HepG2 (cell line): ENCODE measurements at regions not wholly inside any gene's neighbourhood (a gene's known extent, or its start where the extent isn't known, plus 50 kb on each side); places are given as distances from the start of the nearest gene placed in this dataset.

Experiments
- EP300 ChIP-seq, 3 experiments: sonication (generic) in 1 of 3; formaldehyde crosslinking in 1 of 3; IDR thresholded peaks; 2 replicates each; pipeline versions ENCODE4 v1.5.1 to v1.6.1; 2011 to 2020; ENCODE audit warnings: low read depth in 2 of 3, low read length in 2 of 3, borderline replicate concordance in 1 of 3, improper control_type of control experiment in 1 of 3, mild to moderate bottlenecking in 1 of 3, missing genetic modification reagents in 1 of 3, moderate library complexity in 1 of 3
- JUN ChIP-seq: sonication (generic); formaldehyde crosslinking; IDR thresholded peaks from 2 replicates; pipeline ENCODE4 v1.4.0; 2020; ENCODE audit warnings: mild to moderate bottlenecking, missing genetic modification reagents
- POLR2A ChIP-seq, 2 experiments: IDR thresholded peaks; 2 replicates each; pipeline ENCODE4 v1.6.1; 2011; ENCODE audit warnings: low read depth in 2 of 2, low read length in 2 of 2, mild to moderate bottlenecking in 1 of 2, moderate library complexity in 1 of 2; ENCODE audit not compliant: insufficient read depth in 1 of 2
- SMARCC2 ChIP-seq: fragments of 450-650 bp; IDR thresholded peaks from 2 replicates; pipeline ENCODE4 v1.6.1; 2017; ENCODE audit warnings: antibody characterized with exemption, mild to moderate bottlenecking
- TAF1 ChIP-seq: sonication (generic); formaldehyde crosslinking; IDR thresholded peaks from 2 replicates; pipeline ENCODE4 v1.4.0; 2020; ENCODE audit warnings: missing genetic modification reagents
- TGIF2 ChIP-seq: IDR thresholded peaks from 2 replicates; pipeline ENCODE4 v1.6.1; 2016; ENCODE audit warnings: control low read depth, missing compliant biosample characterization
- TMF1 ChIP-seq: sonication (generic); formaldehyde crosslinking; IDR thresholded peaks from 2 replicates; pipeline ENCODE4 v1.8.1; 2022; ENCODE audit warnings: low read depth, missing genetic modification reagents
- TOE1 ChIP-seq: sonication (generic); formaldehyde crosslinking; IDR thresholded peaks from 2 replicates; pipeline ENCODE4 v1.4.0; 2020; ENCODE audit warnings: mild to moderate bottlenecking, missing genetic modification reagents
- U2AF2 ChIP-seq: fragments of 200-400 bp; formaldehyde crosslinking; IDR thresholded peaks from 2 replicates; pipeline ENCODE4 v1.6.1; 2017; ENCODE audit warnings: low read depth, mild to moderate bottlenecking, low read length
- ZNF274 ChIP-seq: sonication (generic); formaldehyde crosslinking; IDR thresholded peaks from 2 replicates; pipeline ENCODE4 v1.5.1; 2020; ENCODE audit warnings: mild to moderate bottlenecking, missing genetic modification reagents
- TF ChIP-seq, protein P1 (sequence below): sonication (generic); formaldehyde crosslinking; IDR thresholded peaks from 2 replicates; pipeline ENCODE4 v1.5.0; 2020; ENCODE audit warnings: mild to moderate bottlenecking, missing genetic modification reagents, moderate library complexity
- TF ChIP-seq, protein P2 (sequence below): IDR thresholded peaks from 2 replicates; pipeline ENCODE4 v1.6.1; 2016; ENCODE audit warnings: mild to moderate bottlenecking, missing biosample characterization, missing genetic modification reagents
- TF ChIP-seq, protein P3 (sequence below): sonication (generic); formaldehyde crosslinking; IDR thresholded peaks from 2 replicates; pipeline ENCODE4 v1.4.0; 2020; ENCODE audit warnings: mild to moderate bottlenecking, missing genetic modification reagents, borderline replicate concordance

DNA sequence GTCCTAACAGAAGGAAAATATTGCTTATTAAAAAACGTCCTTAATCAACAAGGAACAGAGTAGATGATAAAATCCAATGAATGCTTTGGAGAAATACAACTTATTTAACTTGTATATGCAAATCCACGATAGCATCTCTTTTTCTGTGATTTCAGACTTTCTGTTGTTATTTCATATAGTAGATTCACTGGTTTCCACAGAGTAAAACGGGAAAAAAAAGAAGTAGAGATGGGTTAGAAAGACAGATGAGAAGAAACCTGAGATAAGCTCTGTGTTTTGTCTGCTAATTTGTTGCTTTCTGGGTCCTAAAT lies 447.7 kb downstream of the RERGL start:
- TF ChIP-seq TAF1: no peak
- TF ChIP-seq, protein P1, sequence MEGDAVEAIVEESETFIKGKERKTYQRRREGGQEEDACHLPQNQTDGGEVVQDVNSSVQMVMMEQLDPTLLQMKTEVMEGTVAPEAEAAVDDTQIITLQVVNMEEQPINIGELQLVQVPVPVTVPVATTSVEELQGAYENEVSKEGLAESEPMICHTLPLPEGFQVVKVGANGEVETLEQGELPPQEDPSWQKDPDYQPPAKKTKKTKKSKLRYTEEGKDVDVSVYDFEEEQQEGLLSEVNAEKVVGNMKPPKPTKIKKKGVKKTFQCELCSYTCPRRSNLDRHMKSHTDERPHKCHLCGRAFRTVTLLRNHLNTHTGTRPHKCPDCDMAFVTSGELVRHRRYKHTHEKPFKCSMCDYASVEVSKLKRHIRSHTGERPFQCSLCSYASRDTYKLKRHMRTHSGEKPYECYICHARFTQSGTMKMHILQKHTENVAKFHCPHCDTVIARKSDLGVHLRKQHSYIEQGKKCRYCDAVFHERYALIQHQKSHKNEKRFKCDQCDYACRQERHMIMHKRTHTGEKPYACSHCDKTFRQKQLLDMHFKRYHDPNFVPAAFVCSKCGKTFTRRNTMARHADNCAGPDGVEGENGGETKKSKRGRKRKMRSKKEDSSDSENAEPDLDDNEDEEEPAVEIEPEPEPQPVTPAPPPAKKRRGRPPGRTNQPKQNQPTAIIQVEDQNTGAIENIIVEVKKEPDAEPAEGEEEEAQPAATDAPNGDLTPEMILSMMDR (CRISPR knock-in tag): no peak
- no peak for TF ChIP-seq U2AF2
- TF ChIP-seq SMARCC2: no peak
- no peak for TF ChIP-seq POLR2A (IDR thresholded peaks at IDR 0.05; ENCODE audit: insufficient read depth in 1 of 2, low read depth in 2 of 2, low read length in 2 of 2)
- TF ChIP-seq, protein P2, sequence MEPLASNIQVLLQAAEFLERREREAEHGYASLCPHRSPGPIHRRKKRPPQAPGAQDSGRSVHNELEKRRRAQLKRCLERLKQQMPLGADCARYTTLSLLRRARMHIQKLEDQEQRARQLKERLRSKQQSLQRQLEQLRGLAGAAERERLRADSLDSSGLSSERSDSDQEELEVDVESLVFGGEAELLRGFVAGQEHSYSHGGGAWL (CRISPR knock-in tag): no peak
- TF ChIP-seq EP300 (IDR thresholded peaks at IDR 0.05; ENCODE audit: low read depth in 2 of 2, low read length in 2 of 2): no peak
- TF ChIP-seq EP300 (CRISPR knock-in tag; IDR thresholded peaks at IDR 0.05; ENCODE audit: borderline replicate concordance): no peak
- TF ChIP-seq JUN: no peak
- TF ChIP-seq, protein P3, sequence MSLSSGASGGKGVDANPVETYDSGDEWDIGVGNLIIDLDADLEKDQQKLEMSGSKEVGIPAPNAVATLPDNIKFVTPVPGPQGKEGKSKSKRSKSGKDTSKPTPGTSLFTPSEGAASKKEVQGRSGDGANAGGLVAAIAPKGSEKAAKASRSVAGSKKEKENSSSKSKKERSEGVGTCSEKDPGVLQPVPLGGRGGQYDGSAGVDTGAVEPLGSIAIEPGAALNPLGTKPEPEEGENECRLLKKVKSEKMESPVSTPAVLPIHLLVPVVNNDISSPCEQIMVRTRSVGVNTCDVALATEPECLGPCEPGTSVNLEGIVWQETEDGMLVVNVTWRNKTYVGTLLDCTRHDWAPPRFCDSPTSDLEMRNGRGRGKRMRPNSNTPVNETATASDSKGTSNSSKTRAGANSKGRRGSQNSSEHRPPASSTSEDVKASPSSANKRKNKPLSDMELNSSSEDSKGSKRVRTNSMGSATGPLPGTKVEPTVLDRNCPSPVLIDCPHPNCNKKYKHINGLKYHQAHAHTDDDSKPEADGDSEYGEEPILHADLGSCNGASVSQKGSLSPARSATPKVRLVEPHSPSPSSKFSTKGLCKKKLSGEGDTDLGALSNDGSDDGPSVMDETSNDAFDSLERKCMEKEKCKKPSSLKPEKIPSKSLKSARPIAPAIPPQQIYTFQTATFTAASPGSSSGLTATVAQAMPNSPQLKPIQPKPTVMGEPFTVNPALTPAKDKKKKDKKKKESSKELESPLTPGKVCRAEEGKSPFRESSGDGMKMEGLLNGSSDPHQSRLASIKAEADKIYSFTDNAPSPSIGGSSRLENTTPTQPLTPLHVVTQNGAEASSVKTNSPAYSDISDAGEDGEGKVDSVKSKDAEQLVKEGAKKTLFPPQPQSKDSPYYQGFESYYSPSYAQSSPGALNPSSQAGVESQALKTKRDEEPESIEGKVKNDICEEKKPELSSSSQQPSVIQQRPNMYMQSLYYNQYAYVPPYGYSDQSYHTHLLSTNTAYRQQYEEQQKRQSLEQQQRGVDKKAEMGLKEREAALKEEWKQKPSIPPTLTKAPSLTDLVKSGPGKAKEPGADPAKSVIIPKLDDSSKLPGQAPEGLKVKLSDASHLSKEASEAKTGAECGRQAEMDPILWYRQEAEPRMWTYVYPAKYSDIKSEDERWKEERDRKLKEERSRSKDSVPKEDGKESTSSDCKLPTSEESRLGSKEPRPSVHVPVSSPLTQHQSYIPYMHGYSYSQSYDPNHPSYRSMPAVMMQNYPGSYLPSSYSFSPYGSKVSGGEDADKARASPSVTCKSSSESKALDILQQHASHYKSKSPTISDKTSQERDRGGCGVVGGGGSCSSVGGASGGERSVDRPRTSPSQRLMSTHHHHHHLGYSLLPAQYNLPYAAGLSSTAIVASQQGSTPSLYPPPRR (CRISPR knock-in tag): no peak
- no peak for TF ChIP-seq TMF1 (CRISPR knock-in tag)
- TF ChIP-seq ZNF274 (CRISPR knock-in tag): no peak
- TF ChIP-seq TOE1 (CRISPR knock-in tag): no peak
- TF ChIP-seq TGIF2 (CRISPR knock-in tag): no peak
